ENCODE measurements at regions not wholly inside any gene's neighbourhood (a gene's known extent, or its start where the extent isn't known, plus 50 kb on each side); places are given as distances from the start of the nearest gene placed in this dataset.
A peak's percentile ranks its signal among the peaks of the same experiment; 100 is the strongest.

GRCh38 chr2:195575879-195576401 lies 81.1 kb upstream of the SLC39A10 start:
- H3K4me2 ChIP-seq (ENCODE audit: low read length): peak overlapping the region; percentile 51
- H2AFZ ChIP-seq (ENCODE audit: low read length): peak overlapping the region; percentile 20; the same call in 1 of the 2 replicates
- CTCF ChIA-PET: interaction anchor here (0.6 to 1.3 kb wide), 3 partner anchors 79 to 84 kb away, joined by 3 to 7 read pairs (median 4); partner anchors contain the start of gene SLC39A10
- H3K27me3 ChIP-seq (ENCODE audit: low read length): no peaks in the 10 kb centered on the region
- H3K79me2 ChIP-seq (ENCODE audit: low read length): no peaks in the 10 kb centered on the region
- H3K9me3 ChIP-seq (ENCODE audit: low read length): no peaks in the 10 kb centered on the region
- peak; percentile 87 for ATAC-seq
- no peaks in the 10 kb centered on the region for H4K20me1 ChIP-seq (ENCODE audit: low read length)
- no peaks in the 10 kb centered on the region for H3F3A ChIP-seq (ENCODE audit: low read length, unreplicated experiment)
- no peaks in the 10 kb centered on the region for H3K9me2 ChIP-seq (replicated peaks; ENCODE audit: low read length)
- no peaks in the 10 kb centered on the region for H3K36me3 ChIP-seq (ENCODE audit: low read depth, low read length)
- H3K4me1 ChIP-seq (ENCODE audit: insufficient read depth, low read length): peaks cover 13% of the 10 kb centered on the region
- H3K9ac ChIP-seq (ENCODE audit: low read length): peak overlapping the region; percentile 18; the same call in 1 of the 2 replicates
- H3K27ac ChIP-seq (ENCODE audit: low read length): peak overlapping the region; percentile 45
- BruUV-seq (replicated peaks): no TSS peak
- TF ChIP-seq CTCF (conservative IDR thresholded peaks at IDR 0.05; ENCODE audit: low read depth, low read length) (peak; percentile 59), EZH2 (IDR thresholded peaks at IDR 0.05; ENCODE audit: low read length, unreplicated experiment) (no peak), EZH2phosphoT487 (IDR thresholded peaks at IDR 0.05; ENCODE audit: borderline replicate concordance, low read length) (no peak)
- POLR2A ChIA-PET (ENCODE audit: unreplicated experiment): no interaction called here
- no peak overlapping the region; the same call in 1 of the 2 replicates for H3K4me3 ChIP-seq (ENCODE audit: low read length)
- intact Hi-C loops (cut with micrococcal nuclease): loop anchor here (1.0 to 5.0 kb wide), 6 partner anchors 32 to 491 kb away; partner anchors contain the start of gene DNAH7
- peak; percentile 94 for DNase-seq

GRCh38 chr2:195575016-195575415 lies 82.0 kb upstream of the SLC39A10 start:
- intact Hi-C loops (cut with micrococcal nuclease): loop anchor here (5.0 kb wide), 2 partner anchors 362 to 492 kb away; partner anchors contain the start of gene DNAH7
- ChIA-PET POLR2A (ENCODE audit: unreplicated experiment) (no interaction called here), CTCF (no interaction called here)
- Histone ChIP-seq H3K27ac (ENCODE audit: low read length) (no peak overlapping the region), H3K36me3 (ENCODE audit: low read depth, low read length) (no peaks in the 10 kb centered on the region), H3K9me2 (replicated peaks; ENCODE audit: low read length) (no peaks in the 10 kb centered on the region), H3K79me2 (ENCODE audit: low read length) (no peaks in the 10 kb centered on the region), H2AFZ (ENCODE audit: low read length) (no peak overlapping the region), H3K4me3 (ENCODE audit: low read length) (no peak overlapping the region), H3K27me3 (ENCODE audit: low read length) (no peaks in the 10 kb centered on the region), H3K9me3 (ENCODE audit: low read length) (no peaks in the 10 kb centered on the region), H3K4me1 (ENCODE audit: insufficient read depth, low read length) (peaks cover 13% of the 10 kb centered on the region), H3F3A (ENCODE audit: low read length, unreplicated experiment) (no peaks in the 10 kb centered on the region), H3K4me2 (ENCODE audit: low read length) (no peak overlapping the region), H3K9ac (ENCODE audit: low read length) (no peak overlapping the region), H4K20me1 (ENCODE audit: low read length) (no peaks in the 10 kb centered on the region)
- DNase-seq: no peak
- TF ChIP-seq EZH2phosphoT487 (IDR thresholded peaks at IDR 0.05; ENCODE audit: borderline replicate concordance, low read length) (no peak), CTCF (conservative IDR thresholded peaks at IDR 0.05; ENCODE audit: low read depth, low read length) (no peak), EZH2 (IDR thresholded peaks at IDR 0.05; ENCODE audit: low read length, unreplicated experiment) (no peak)
- no peak for ATAC-seq
- BruUV-seq (replicated peaks): no TSS peak

GRCh38 chr2:195574312-195574711 lies 82.7 kb upstream of the SLC39A10 start:
- Histone ChIP-seq H3K4me2 (ENCODE audit: low read length) (no peak overlapping the region), H3K9ac (ENCODE audit: low read length) (no peak overlapping the region), H3K9me2 (replicated peaks; ENCODE audit: low read length) (no peaks in the 10 kb centered on the region), H3K27ac (ENCODE audit: low read length) (no peak overlapping the region), H3K79me2 (ENCODE audit: low read length) (no peaks in the 10 kb centered on the region), H3K36me3 (ENCODE audit: low read depth, low read length) (no peaks in the 10 kb centered on the region), H3K27me3 (ENCODE audit: low read length) (no peaks in the 10 kb centered on the region), H3K4me3 (ENCODE audit: low read length) (no peak overlapping the region), H4K20me1 (ENCODE audit: low read length) (no peaks in the 10 kb centered on the region), H3K9me3 (ENCODE audit: low read length) (no peaks in the 10 kb centered on the region), H3K4me1 (ENCODE audit: insufficient read depth, low read length) (peaks cover 13% of the 10 kb centered on the region), H2AFZ (ENCODE audit: low read length) (no peak overlapping the region), H3F3A (ENCODE audit: low read length, unreplicated experiment) (no peaks in the 10 kb centered on the region)
- POLR2A ChIA-PET (ENCODE audit: unreplicated experiment): no interaction called here
- DNase-seq (no peak), ATAC-seq (no peak)
- BruUV-seq (replicated peaks): no TSS peak
- CTCF ChIA-PET: no interaction called here
- TF ChIP-seq EZH2 (IDR thresholded peaks at IDR 0.05; ENCODE audit: low read length, unreplicated experiment): no peak
- TF ChIP-seq EZH2phosphoT487 (IDR thresholded peaks at IDR 0.05; ENCODE audit: borderline replicate concordance, low read length): no peak
- no peak for TF ChIP-seq CTCF (conservative IDR thresholded peaks at IDR 0.05; ENCODE audit: low read depth, low read length)
- intact Hi-C loops (cut with micrococcal nuclease): no loop called here
